Astrocyte (in vitro differentiated cells and primary cell): ENCODE measurements at regions not wholly inside any gene's neighbourhood (a gene's known extent, or its start where the extent isn't known, plus 50 kb on each side); places are given as distances from the start of the nearest gene placed in this dataset.

Source experiments
- DNase-seq: peaks from one replicate; pipeline ENCODE4 v3.0.0-alpha.2; 2010; ENCODE audit warnings: low read depth
- FAIRE-seq: peaks from 2 replicates; lab custom pipeline; 2011; peaks lifted over from hg19 to GRCh38; lab: Jason Lieb, UNC
- H2AFZ ChIP-seq: 2 replicates; pipeline ENCODE4 v1.6.0; 2012; ENCODE audit warnings: low read depth, low read length, inconsistent platforms
- H3K27ac ChIP-seq: 2 replicates; pipeline ENCODE4 v1.5.1; 2011; ENCODE audit warnings: low read depth, low read length, inconsistent platforms
- H3K27me3 ChIP-seq: 2 replicates; pipeline ENCODE4 v1.6.0; 2011; ENCODE audit warnings: low read length, inconsistent platforms; ENCODE audit not compliant: insufficient read depth
- H3K36me3 ChIP-seq: 2 replicates; pipeline ENCODE4 v1.5.1; 2011; ENCODE audit warnings: low read length, inconsistent platforms; ENCODE audit not compliant: insufficient read depth
- H3K4me1 ChIP-seq: 2 replicates; pipeline ENCODE4 v1.5.1; 2011; ENCODE audit warnings: low read length, inconsistent platforms; ENCODE audit not compliant: insufficient read depth
- H3K4me2 ChIP-seq: 2 replicates; pipeline ENCODE4 v1.6.0; 2012; ENCODE audit warnings: low read length, inconsistent platforms
- H3K4me3 ChIP-seq: 2 replicates; pipeline ENCODE4 v1.5.1; 2011; ENCODE audit warnings: low read depth, mild to moderate bottlenecking, low read length, inconsistent platforms; ENCODE audit not compliant: insufficient read depth
- H3K79me2 ChIP-seq: 2 replicates; pipeline ENCODE4 v1.6.0; 2012; ENCODE audit warnings: mild to moderate bottlenecking, low read length, inconsistent platforms; ENCODE audit not compliant: insufficient read depth
- H3K9ac ChIP-seq: 2 replicates; pipeline ENCODE4 v1.6.0; 2012; ENCODE audit warnings: mild to moderate bottlenecking, low read length, inconsistent platforms
- H3K9me3 ChIP-seq: 2 replicates; pipeline ENCODE4 v1.5.1; 2012; ENCODE audit warnings: low read depth, mild to moderate bottlenecking, low read length, inconsistent platforms; ENCODE audit not compliant: insufficient read depth
- H4K20me1 ChIP-seq: 2 replicates; pipeline ENCODE4 v1.6.0; 2012; ENCODE audit warnings: low read length, inconsistent platforms; ENCODE audit not compliant: insufficient read depth
- H3K27ac Mint-ChIP-seq: one replicate; pipeline ENCODE4 v1.8.0; 2021; ENCODE audit warnings: mild to moderate bottlenecking, mixed read lengths; ENCODE audit not compliant: unreplicated experiment
- H3K27me3 Mint-ChIP-seq: one replicate; pipeline ENCODE4 v1.8.0; 2021; ENCODE audit warnings: low read depth, mixed read lengths; ENCODE audit not compliant: unreplicated experiment
- H3K36me3 Mint-ChIP-seq: one replicate; pipeline ENCODE4 v1.8.0; 2021; ENCODE audit warnings: low read depth, mixed read lengths; ENCODE audit not compliant: unreplicated experiment
- H3K4me1 Mint-ChIP-seq: one replicate; pipeline ENCODE4 v1.8.0; 2021; ENCODE audit warnings: low read depth, mixed read lengths; ENCODE audit not compliant: unreplicated experiment
- H3K4me3 Mint-ChIP-seq: one replicate; pipeline ENCODE4 v1.8.0; 2021; ENCODE audit warnings: mild to moderate bottlenecking, moderate library complexity, mixed read lengths; ENCODE audit not compliant: unreplicated experiment
- H3K9me3 Mint-ChIP-seq: one replicate; pipeline ENCODE4 v1.8.0; 2021; ENCODE audit warnings: mild to moderate bottlenecking, mixed read lengths; ENCODE audit not compliant: unreplicated experiment
- CTCF ChIP-seq: IDR thresholded peaks from 2 replicates; pipeline ENCODE4 v1.5.1; 2011; ENCODE audit warnings: low read depth, mild to moderate bottlenecking, inconsistent platforms, low read length, moderate library complexity; ENCODE audit not compliant: insufficient read depth
- EZH2 ChIP-seq: IDR thresholded peaks from 2 replicates; pipeline ENCODE4 v1.6.1; 2012; ENCODE audit warnings: mild to moderate bottlenecking, low read length, inconsistent platforms; ENCODE audit not compliant: insufficient read depth

- Histone ChIP-seq H3K9me3 (no peaks in the 10 kb centered on the region), H3K9ac (no peak overlapping the region), H3K27ac (no peak overlapping the region), H4K20me1 (no peaks in the 10 kb centered on the region), H3K27me3 (no peaks in the 10 kb centered on the region), H2AFZ (no peak overlapping the region), H3K4me3 (no peak overlapping the region), H3K4me2 (no peak overlapping the region), H3K4me1 (no peaks in the 10 kb centered on the region), H3K79me2 (no peaks in the 10 kb centered on the region), H3K36me3 (no peaks in the 10 kb centered on the region)
- TF ChIP-seq CTCF = no peak
- TF ChIP-seq EZH2 = no peak
- FAIRE-seq = no peak
- Mint-ChIP-seq H3K4me3 (no peak overlapping the region), H3K4me1 (no peaks in the 10 kb centered on the region), H3K27me3 (no peaks in the 10 kb centered on the region), H3K36me3 (no peaks in the 10 kb centered on the region), H3K27ac (no peak overlapping the region), H3K9me3 (peaks cover 2% of the 10 kb centered on the region)
- DNase-seq = no peak
Observed at GRCh38 chr12:16849473-16849872, 243.5 kb upstream of the LMO3 start.

GRCh38 chr12:16844875-16845274 is 238.9 kb upstream of the LMO3 start:
- FAIRE-seq (no peak), DNase-seq (no peak)
- no peak overlapping the region for H3K4me3 ChIP-seq
- TF ChIP-seq EZH2 = no peak
- TF ChIP-seq CTCF = no peak
- H3K9ac ChIP-seq = no peak overlapping the region
- H4K20me1 ChIP-seq = no peaks in the 10 kb centered on the region
- H3K9me3 ChIP-seq = no peaks in the 10 kb centered on the region
- no peaks in the 10 kb centered on the region for H3K79me2 ChIP-seq
- Mint-ChIP-seq H3K27ac (no peak overlapping the region), H3K36me3 (no peaks in the 10 kb centered on the region), H3K4me1 (no peaks in the 10 kb centered on the region), H3K27me3 (no peaks in the 10 kb centered on the region), H3K9me3 (peaks cover 2% of the 10 kb centered on the region), H3K4me3 (no peak overlapping the region)
- no peak overlapping the region for H3K27ac ChIP-seq
- no peaks in the 10 kb centered on the region for H3K27me3 ChIP-seq
- H3K4me2 ChIP-seq = no peak overlapping the region
- no peaks in the 10 kb centered on the region for H3K36me3 ChIP-seq
- H3K4me1 ChIP-seq = no peaks in the 10 kb centered on the region
- H2AFZ ChIP-seq = no peak overlapping the region

- Histone ChIP-seq H3K4me3 (no peak overlapping the region), H3K27me3 (no peaks in the 10 kb centered on the region), H3K4me1 (no peaks in the 10 kb centered on the region), H3K27ac (no peak overlapping the region), H3K36me3 (no peaks in the 10 kb centered on the region), H3K4me2 (no peak overlapping the region), H3K9me3 (no peaks in the 10 kb centered on the region), H3K9ac (no peak overlapping the region), H4K20me1 (no peaks in the 10 kb centered on the region), H2AFZ (no peak overlapping the region), H3K79me2 (no peaks in the 10 kb centered on the region)
- H3K27ac Mint-ChIP-seq = no peak overlapping the region
- no peaks in the 10 kb centered on the region for H3K27me3 Mint-ChIP-seq
- H3K36me3 Mint-ChIP-seq = no peaks in the 10 kb centered on the region
- H3K9me3 Mint-ChIP-seq = no peaks in the 10 kb centered on the region
- no peak overlapping the region for H3K4me3 Mint-ChIP-seq
- TF ChIP-seq CTCF (no peak), EZH2 (no peak)
- FAIRE-seq (no peak), DNase-seq (no peak)
- no peaks in the 10 kb centered on the region for H3K4me1 Mint-ChIP-seq
Observed at GRCh38 chr12:16833376-16834015, 227.5 kb upstream of the LMO3 start.
